COLO829 (cell line): ENCODE measurements at regions not wholly inside any gene's neighbourhood (a gene's known extent, or its start where the extent isn't known, plus 50 kb on each side); places are given as distances from the start of the nearest gene placed in this dataset.

Experiments used
- DNase-seq: peaks from one replicate; pipeline ENCODE4 v3.0.0; 2012; ENCODE audit warnings: low spot score

GRCh38 chr1:222911866-222912265, 97.0 kb downstream of the DISP1 start:
- peak; percentile 63 for DNase-seq

- DNase-seq: no peak
These were observed 97.9 kb downstream of the DISP1 start for GRCh38 chr1:222912730-222913129.

- no peak for DNase-seq
These were observed 100.2 kb downstream of the DISP1 start for GRCh38 chr1:222914861-222915632.

- DNase-seq: no peak
These were observed 101.3 kb downstream of the DISP1 start for GRCh38 chr1:222916100-222916499.

- DNase-seq: no peak
These were observed 104.1 kb downstream of the DISP1 start for GRCh38 chr1:222918801-222919477.

GRCh38 chr1:222919478-222919865, 104.6 kb downstream of the DISP1 start:
- no peak for DNase-seq

- no peak for DNase-seq
These were observed 105.3 kb downstream of the DISP1 start for GRCh38 chr1:222920169-222920568.

GRCh38 chr1:222921945-222922344, 107.1 kb downstream of the DISP1 start:
- DNase-seq: no peak

GRCh38 chr1:222923506-222923905, 108.7 kb downstream of the DISP1 start:
- DNase-seq: no peak

- no peak for DNase-seq
These were observed 109.4 kb downstream of the DISP1 start for GRCh38 chr1:222924136-222924706.

GRCh38 chr1:222926566-222926965, 111.7 kb downstream of the DISP1 start:
- no peak for DNase-seq

GRCh38 chr1:222927031-222927430, 112.2 kb downstream of the DISP1 start:
- no peak for DNase-seq

- no peak for DNase-seq
These were observed 113.4 kb downstream of the DISP1 start for GRCh38 chr1:222928212-222928611.

GRCh38 chr1:222930070-222930469, 115.2 kb downstream of the DISP1 start:
- no peak for DNase-seq

GRCh38 chr1:222931023-222931422, 116.2 kb downstream of the DISP1 start:
- no peak for DNase-seq

GRCh38 chr1:222933273-222933672, 118.4 kb downstream of the DISP1 start:
- DNase-seq: no peak

- DNase-seq: no peak
These were observed 120.5 kb downstream of the DISP1 start for GRCh38 chr1:222935239-222935900.

- DNase-seq: no peak
These were observed 121.2 kb downstream of the DISP1 start for GRCh38 chr1:222936042-222936441.

GRCh38 chr1:222938986-222939385, 124.1 kb downstream of the DISP1 start:
- no peak for DNase-seq

GRCh38 chr1:222940095-222940494, 125.3 kb downstream of the DISP1 start:
- no peak for DNase-seq

- no peak for DNase-seq
These were observed 126.1 kb downstream of the DISP1 start for GRCh38 chr1:222940906-222941305.

GRCh38 chr1:222941425-222941824, 126.6 kb downstream of the DISP1 start:
- no peak for DNase-seq

- DNase-seq: no peak
These were observed 131.6 kb downstream of the DISP1 start for GRCh38 chr1:222946436-222946835.
